Rectal smooth muscle tissue (tissue), 1 donor: ENCODE measurements at regions not wholly inside any gene's neighbourhood (a gene's known extent, or its start where the extent isn't known, plus 50 kb on each side); places are given as distances from the start of the nearest gene placed in this dataset.
"Not testable (repeated sequence)": the region's sequence is repeated elsewhere in the genome, so short reads cannot be mapped to it uniquely, and the experiment has no call there.

Source experiments
- H3K27ac ChIP-seq: one replicate; pipeline ENCODE4 v1.7.0; 2013; ENCODE audit warnings: low read depth, low read length, inconsistent platforms
- H3K27me3 ChIP-seq: one replicate; pipeline ENCODE4 v1.7.0; 2013; ENCODE audit warnings: low read length; ENCODE audit not compliant: control insufficient read depth, insufficient read depth
- H3K36me3 ChIP-seq: one replicate; pipeline ENCODE4 v1.7.0; 2013; ENCODE audit warnings: low read length; ENCODE audit not compliant: control insufficient read depth, insufficient read depth
- H3K4me1 ChIP-seq: one replicate; pipeline ENCODE4 v1.7.0; 2013; ENCODE audit warnings: low read length; ENCODE audit not compliant: control insufficient read depth, insufficient read depth
- H3K4me3 ChIP-seq: one replicate; pipeline ENCODE4 v1.7.0; 2013; ENCODE audit warnings: low read length
- H3K9ac ChIP-seq: one replicate; pipeline ENCODE4 v1.7.0; 2013; ENCODE audit warnings: low read length

GRCh38 chr9:102550886-102551285 lies 444.2 kb upstream of the CYLC2 start:
- Histone ChIP-seq H3K36me3 (no peaks in the 10 kb centered on the region), H3K27ac (no peak overlapping the region), H3K4me1 (no peaks in the 10 kb centered on the region), H3K4me3 (no peak overlapping the region), H3K9ac (no peak overlapping the region), H3K27me3 (no peaks in the 10 kb centered on the region)

- H3K9ac ChIP-seq: no peak overlapping the region
- H3K4me1 ChIP-seq: no peaks in the 10 kb centered on the region
- H3K36me3 ChIP-seq: no peaks in the 10 kb centered on the region
- H3K27me3 ChIP-seq: no peaks in the 10 kb centered on the region
- H3K4me3 ChIP-seq: no peak overlapping the region
- no peak overlapping the region for H3K27ac ChIP-seq
Measured at GRCh38 chr9:102550266-102550665, 444.9 kb upstream of the CYLC2 start.

- Histone ChIP-seq H3K9ac (no peak overlapping the region), H3K27ac (no peak overlapping the region), H3K4me1 (no peaks in the 10 kb centered on the region), H3K27me3 (no peaks in the 10 kb centered on the region), H3K36me3 (no peaks in the 10 kb centered on the region), H3K4me3 (no peak overlapping the region)
Measured at GRCh38 chr9:102534031-102534430, 461.1 kb upstream of the CYLC2 start.

GRCh38 chr9:102521097-102521755 lies 473.9 kb upstream of the CYLC2 start:
- no peaks in the 10 kb centered on the region for H3K36me3 ChIP-seq
- H3K4me3 ChIP-seq: no peak overlapping the region
- no peaks in the 10 kb centered on the region for H3K4me1 ChIP-seq
- H3K27ac ChIP-seq: no peak overlapping the region
- no peaks in the 10 kb centered on the region for H3K27me3 ChIP-seq
- H3K9ac ChIP-seq: no peak overlapping the region

GRCh38 chr9:102519423-102519822 lies 475.7 kb upstream of the CYLC2 start:
- H3K4me3 ChIP-seq: no peak overlapping the region
- no peak overlapping the region for H3K27ac ChIP-seq
- no peaks in the 10 kb centered on the region for H3K36me3 ChIP-seq
- H3K9ac ChIP-seq: no peak overlapping the region
- H3K4me1 ChIP-seq: no peaks in the 10 kb centered on the region
- H3K27me3 ChIP-seq: no peaks in the 10 kb centered on the region

GRCh38 chr9:102518324-102518723 lies 476.8 kb upstream of the CYLC2 start:
- H3K4me1 ChIP-seq: no peaks in the 10 kb centered on the region
- no peaks in the 10 kb centered on the region for H3K27me3 ChIP-seq
- no peak overlapping the region for H3K4me3 ChIP-seq
- H3K36me3 ChIP-seq: no peaks in the 10 kb centered on the region
- no peak overlapping the region for H3K27ac ChIP-seq
- H3K9ac ChIP-seq: no peak overlapping the region

- H3K27ac ChIP-seq: no peak overlapping the region
Measured at GRCh38 chr9:102514541-102514940, 480.6 kb upstream of the CYLC2 start.

GRCh38 chr9:102507044-102507687 lies 488.0 kb upstream of the CYLC2 start:
- Histone ChIP-seq H3K27me3 (no peaks in the 10 kb centered on the region), H3K27ac (no peak overlapping the region), H3K36me3 (no peaks in the 10 kb centered on the region), H3K9ac (no peak overlapping the region), H3K4me3 (no peak overlapping the region), H3K4me1 (no peaks in the 10 kb centered on the region)

More at GRCh38 chr9:102514541-102514940, 480.6 kb upstream of the CYLC2 start:
- no peaks in the 10 kb centered on the region for H3K27me3 ChIP-seq
- H3K4me1 ChIP-seq: no peaks in the 10 kb centered on the region
- H3K4me3 ChIP-seq: no peak overlapping the region
- H3K9ac ChIP-seq: no peak overlapping the region
- H3K36me3 ChIP-seq: no peaks in the 10 kb centered on the region

- Histone ChIP-seq H3K36me3 (no peaks in the 10 kb centered on the region), H3K27ac (no peak overlapping the region), H3K27me3 (no peaks in the 10 kb centered on the region)
Measured at GRCh38 chr9:102506406-102506805, 488.7 kb upstream of the CYLC2 start.

GRCh38 chr9:102499468-102499867 lies 495.7 kb upstream of the CYLC2 start:
- no peak overlapping the region for H3K4me3 ChIP-seq
- H3K36me3 ChIP-seq: no peaks in the 10 kb centered on the region
- H3K27ac ChIP-seq: no peak overlapping the region
- H3K27me3 ChIP-seq: no peaks in the 10 kb centered on the region
- no peak overlapping the region for H3K9ac ChIP-seq
- H3K4me1 ChIP-seq: no peaks in the 10 kb centered on the region

More at GRCh38 chr9:102506406-102506805, 488.7 kb upstream of the CYLC2 start:
- H3K4me3 ChIP-seq: no peak overlapping the region
- H3K4me1 ChIP-seq: no peaks in the 10 kb centered on the region
- no peak overlapping the region for H3K9ac ChIP-seq

GRCh38 chr9:102497709-102498108 lies 497.4 kb upstream of the CYLC2 start:
- Histone ChIP-seq H3K27me3 (no peaks in the 10 kb centered on the region), H3K4me3 (no peak overlapping the region), H3K27ac (no peak overlapping the region), H3K9ac (no peak overlapping the region), H3K4me1 (no peaks in the 10 kb centered on the region), H3K36me3 (no peaks in the 10 kb centered on the region)

- not testable (repeated sequence) for H3K36me3 ChIP-seq, H3K9ac ChIP-seq, H3K27ac ChIP-seq, H3K4me1 ChIP-seq, H3K27me3 ChIP-seq, H3K4me3 ChIP-seq
Measured at GRCh38 chr9:102486976-102487375, 508.2 kb upstream of the CYLC2 start.

GRCh38 chr9:102483651-102484050 lies 511.5 kb upstream of the CYLC2 start:
- Histone ChIP-seq H3K27ac (no peak overlapping the region), H3K36me3 (no peaks in the 10 kb centered on the region), H3K4me3 (no peak overlapping the region), H3K9ac (no peak overlapping the region), H3K4me1 (no peaks in the 10 kb centered on the region), H3K27me3 (no peaks in the 10 kb centered on the region)
